HG03558 (cell line): ENCODE measurements at regions not wholly inside any gene's neighbourhood (a gene's known extent, or its start where the extent isn't known, plus 50 kb on each side); places are given as distances from the start of the nearest gene placed in this dataset.
"Not testable (repeated sequence)": the region's sequence is repeated elsewhere in the genome, so short reads cannot be mapped to it uniquely, and the experiment has no call there.

ENCODE experiments used
- ATAC-seq: cut with Tn5 transposase; IDR thresholded peaks from one replicate; pipeline ENCODE4 v1.9.1; 2021; ENCODE audit warnings: moderate number of reproducible peaks; ENCODE audit not compliant: unreplicated experiment; ENCODE audit errors: extremely low read depth

DNA sequence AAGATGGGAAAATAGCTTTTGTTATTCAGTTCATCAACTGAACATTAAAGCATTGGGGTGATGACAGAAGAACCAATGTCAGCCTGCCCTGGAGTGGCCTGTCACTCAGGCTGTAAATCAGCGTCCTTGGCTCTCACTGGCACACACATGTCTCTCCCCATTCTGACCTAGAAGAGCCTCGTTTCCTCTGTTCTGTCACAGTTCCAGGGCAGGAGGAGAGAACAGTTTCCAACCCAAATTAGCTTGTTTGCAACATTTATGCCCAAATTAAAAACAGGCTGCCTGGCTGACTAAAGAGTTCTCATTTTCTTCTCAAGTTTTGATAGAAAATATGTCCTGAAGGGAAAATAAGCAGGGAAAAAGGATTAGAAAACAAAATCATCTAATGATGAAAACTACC is 520.1 kb downstream of the CHSY3 start:
- no peak for ATAC-seq

GRCh38 chr5:130402906-130403305 is 498.6 kb downstream of the CHSY3 start:
- ATAC-seq = no peak

DNA sequence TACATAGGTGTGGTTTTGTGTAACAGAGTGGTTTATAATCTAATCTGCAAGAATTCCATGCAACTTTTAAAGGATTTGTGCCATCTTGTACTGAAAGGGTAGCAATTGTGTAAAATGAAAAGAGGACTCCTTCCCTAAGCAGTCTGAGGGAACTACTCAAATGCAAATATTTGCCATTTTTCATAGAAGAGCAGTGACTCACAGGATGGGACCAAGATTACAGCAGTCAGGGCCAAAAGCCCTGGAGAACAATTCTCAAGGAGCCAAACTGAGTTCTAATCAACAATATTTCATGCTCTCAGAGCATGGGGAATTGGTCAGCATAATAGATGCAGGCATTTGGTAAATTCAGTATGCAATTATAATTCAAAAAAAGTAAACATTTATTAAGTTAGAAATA is 495.8 kb downstream of the CHSY3 start:
- no peak for ATAC-seq

DNA sequence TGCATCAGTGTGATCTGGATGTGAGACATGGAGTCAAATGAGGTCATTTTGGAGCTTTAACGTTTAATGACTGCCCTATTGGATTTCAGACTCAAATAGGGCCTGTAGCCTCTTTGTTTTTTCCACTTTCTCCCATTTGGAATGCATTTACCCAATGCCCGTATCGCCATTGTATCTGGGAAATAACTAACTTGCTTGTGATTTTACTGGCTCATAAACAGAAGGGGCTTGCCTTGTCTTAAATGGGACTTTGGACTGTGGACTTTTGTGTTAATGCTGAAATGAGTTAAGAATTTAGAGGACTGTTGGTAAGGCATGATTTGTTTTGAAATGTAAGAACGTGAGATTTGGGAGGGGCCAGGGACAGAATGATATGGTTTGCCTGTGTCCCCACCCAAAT is 494.6 kb downstream of the CHSY3 start:
- no peak for ATAC-seq

DNA sequence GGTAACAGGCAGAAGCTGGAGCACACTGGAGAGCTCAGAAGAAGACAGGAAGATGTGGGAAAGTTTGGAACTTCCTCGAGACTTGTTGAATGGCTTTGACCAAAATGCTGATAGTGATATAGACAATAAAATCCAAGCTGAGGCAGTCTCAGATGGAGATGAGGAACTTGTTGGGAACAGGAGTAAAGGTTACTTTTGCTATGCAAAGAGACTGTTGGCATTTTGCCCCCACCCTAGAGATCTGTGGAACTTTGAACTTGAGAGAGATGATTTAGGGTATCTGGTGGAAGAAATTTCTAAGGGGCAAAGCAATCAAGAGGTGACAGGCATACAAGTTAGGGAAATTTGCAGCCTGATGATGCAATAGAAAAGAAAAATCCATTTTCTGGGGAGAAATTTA is 493.5 kb downstream of the CHSY3 start:
- ATAC-seq = not testable (repeated sequence)

- no peak for ATAC-seq
Observed at GRCh38 chr5:130397132-130397531, 492.9 kb downstream of the CHSY3 start.

GRCh38 chr5:130391727-130392264 is 487.5 kb downstream of the CHSY3 start:
- ATAC-seq = not testable (repeated sequence)

GRCh38 chr5:130386155-130386554 is 481.9 kb downstream of the CHSY3 start:
- no peak for ATAC-seq

- ATAC-seq = no peak
Observed at GRCh38 chr5:130385656-130386055, 481.4 kb downstream of the CHSY3 start.

GRCh38 chr5:130365956-130366355 is 461.7 kb downstream of the CHSY3 start:
- no peak for ATAC-seq

- no peak for ATAC-seq
Observed at GRCh38 chr5:130350131-130350530, 445.9 kb downstream of the CHSY3 start.

DNA sequence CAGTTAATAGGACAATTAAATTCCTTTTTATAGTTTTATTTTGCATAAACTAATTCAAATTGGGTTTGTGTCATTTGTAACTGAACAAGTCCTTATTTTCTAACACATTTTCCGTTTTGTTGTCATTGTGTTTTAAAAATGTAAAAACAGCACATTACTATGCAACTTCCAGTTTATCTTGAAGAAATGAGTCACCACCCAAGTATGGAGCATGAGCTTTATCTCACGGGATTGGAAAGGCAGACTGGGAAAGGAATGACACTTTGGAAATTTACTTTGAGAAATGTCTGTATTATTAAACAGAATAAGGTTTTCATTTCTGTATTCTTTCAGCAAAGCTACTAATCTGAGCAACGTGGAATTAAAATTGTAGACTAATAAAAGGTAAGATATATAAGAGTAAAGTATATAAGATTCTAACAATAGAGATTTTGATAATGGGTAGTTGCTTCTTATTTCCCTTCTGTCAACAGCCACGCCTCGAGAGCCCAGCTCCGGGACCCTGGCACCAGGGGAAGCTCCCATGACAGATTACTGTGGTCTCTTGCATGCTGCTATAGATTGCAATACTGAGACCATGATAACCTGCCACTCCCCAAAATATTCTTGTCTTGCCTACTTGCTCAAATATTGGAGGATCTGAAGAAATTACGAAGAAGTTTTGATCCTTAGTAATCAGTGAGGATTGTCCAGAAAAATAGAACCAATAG is 433.1 kb downstream of the CHSY3 start:
- ATAC-seq = no peak

- no peak for ATAC-seq
Observed at GRCh38 chr5:130335117-130335516, 430.9 kb downstream of the CHSY3 start.

- no peak for ATAC-seq
Observed at GRCh38 chr5:130333089-130333488, 428.8 kb downstream of the CHSY3 start.

DNA sequence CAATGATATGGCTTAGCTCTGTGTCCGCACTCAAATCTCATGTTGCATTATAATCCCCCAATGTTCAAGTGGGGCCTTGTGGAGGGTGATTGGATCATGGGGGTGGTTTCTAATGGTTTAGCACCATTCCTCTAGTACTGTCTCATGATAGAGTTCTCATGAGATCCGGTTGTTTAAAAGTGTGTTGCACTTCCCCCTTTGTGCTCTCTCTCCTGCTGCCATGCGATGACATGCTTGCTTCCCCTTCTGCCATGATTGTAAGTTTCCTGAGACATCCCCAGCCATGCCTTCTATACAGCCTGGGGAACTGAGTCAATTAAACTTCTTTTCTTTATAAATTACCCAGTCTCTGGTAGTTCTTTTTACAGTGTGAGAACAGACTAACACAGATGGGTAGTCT is 427.1 kb downstream of the CHSY3 start:
- no peak for ATAC-seq

GRCh38 chr5:130324953-130325671 is 420.8 kb downstream of the CHSY3 start:
- ATAC-seq = no peak

GRCh38 chr5:130323804-130324454 is 419.7 kb downstream of the CHSY3 start:
- ATAC-seq = peak; percentile 100

DNA sequence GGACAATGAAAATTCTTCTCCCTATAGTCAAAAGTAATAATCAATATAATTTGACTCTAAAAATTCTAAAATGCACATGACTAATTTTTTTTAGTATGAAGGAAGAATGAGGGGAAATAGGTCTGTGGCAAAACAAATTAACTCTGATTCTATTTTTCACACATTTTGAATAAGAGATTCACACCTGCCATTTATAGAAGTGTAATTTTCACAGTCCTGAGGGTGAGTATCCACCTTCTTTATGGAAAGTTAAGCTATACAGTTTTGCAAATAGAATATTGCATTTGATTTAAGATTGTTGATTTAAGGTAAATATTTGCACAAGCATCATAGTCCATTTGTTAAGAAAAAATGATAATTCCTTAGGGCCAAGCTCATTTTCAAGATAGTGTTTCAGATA is 417.7 kb downstream of the CHSY3 start:
- ATAC-seq = no peak

- no peak for ATAC-seq
Observed at GRCh38 chr5:130316971-130317680, 412.9 kb downstream of the CHSY3 start.

DNA sequence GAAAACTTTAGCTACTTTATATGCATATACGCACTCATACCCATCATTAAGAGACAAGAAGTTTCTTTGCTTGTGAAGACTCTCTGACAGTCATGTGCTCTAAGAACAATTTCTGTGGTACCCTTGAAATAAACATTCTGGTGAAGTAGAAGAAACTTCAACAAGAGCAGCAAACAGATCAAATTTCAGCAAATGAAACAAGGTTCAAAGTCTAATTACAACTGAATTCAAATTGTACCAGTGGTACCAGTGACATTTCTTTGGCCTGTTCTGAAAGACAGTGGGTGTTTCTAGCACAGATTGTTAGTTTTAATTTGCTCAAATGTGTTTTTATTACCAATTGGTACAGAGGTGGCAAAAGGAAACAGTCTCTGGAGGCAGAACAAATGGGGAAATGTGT is 391.0 kb downstream of the CHSY3 start:
- ATAC-seq = no peak

- ATAC-seq = not testable (repeated sequence)
Observed at GRCh38 chr5:130294798-130295197, 390.5 kb downstream of the CHSY3 start.
